GM18873 (cell line): ENCODE measurements at regions not wholly inside any gene's neighbourhood (a gene's known extent, or its start where the extent isn't known, plus 50 kb on each side); places are given as distances from the start of the nearest gene placed in this dataset.
"Not testable (repeated sequence)": the region's sequence is repeated elsewhere in the genome, so short reads cannot be mapped to it uniquely, and the experiment has no call there.

Source experiments
- ATAC-seq: cut with Tn5 transposase; IDR thresholded peaks from one replicate; pipeline ENCODE4 v1.9.1; 2021; ENCODE audit warnings: mild to moderate bottlenecking, moderate library complexity, moderate number of reproducible peaks; ENCODE audit not compliant: unreplicated experiment, low FRiP score

DNA sequence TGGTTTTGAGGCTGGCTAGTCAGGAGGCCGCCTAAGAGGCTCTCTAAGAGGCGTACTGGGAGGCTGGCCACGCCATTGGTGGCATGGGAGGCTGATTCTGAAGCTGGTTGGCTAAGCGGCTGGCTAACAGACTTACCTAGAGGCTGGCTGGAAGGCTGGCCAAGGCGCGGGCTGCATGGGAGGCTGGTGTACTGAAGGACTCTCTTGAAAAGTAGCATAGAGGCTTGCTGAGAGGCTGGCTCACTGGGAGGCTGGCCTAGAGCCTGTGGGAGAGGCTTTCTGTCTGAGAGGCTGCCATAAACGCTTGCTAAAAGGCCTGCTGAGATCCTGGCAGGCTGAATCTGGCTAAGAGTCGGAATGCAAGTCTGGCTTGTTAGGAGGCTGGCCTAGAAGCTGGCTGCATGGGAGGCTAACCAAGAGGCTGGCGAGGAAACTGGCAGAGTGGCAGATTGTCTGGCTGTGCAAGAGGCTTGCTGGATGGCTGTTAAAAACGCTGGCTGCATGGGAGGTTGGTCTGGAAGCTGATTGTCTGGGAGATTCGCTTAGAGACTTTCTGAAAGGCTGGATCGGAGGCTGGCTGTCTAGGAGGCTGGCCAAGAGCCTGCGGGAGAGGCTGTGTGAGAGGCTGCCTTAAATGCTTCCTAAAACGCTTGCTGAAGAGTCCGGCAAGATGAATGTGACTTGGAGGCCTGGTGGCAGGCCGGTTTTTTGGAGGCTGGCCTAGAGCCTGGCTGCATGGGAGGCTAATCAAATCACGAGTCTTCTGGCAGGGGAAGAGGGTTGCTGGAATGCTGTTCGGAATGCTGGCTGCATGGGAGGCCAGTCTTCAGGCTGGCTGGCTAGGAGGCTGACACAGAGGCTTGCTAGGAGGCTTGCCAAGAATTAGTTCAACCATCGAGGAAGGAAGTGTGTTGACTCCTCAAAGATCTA, 134.2 kb downstream of the OR13A1 start:
- no peak for ATAC-seq

DNA sequence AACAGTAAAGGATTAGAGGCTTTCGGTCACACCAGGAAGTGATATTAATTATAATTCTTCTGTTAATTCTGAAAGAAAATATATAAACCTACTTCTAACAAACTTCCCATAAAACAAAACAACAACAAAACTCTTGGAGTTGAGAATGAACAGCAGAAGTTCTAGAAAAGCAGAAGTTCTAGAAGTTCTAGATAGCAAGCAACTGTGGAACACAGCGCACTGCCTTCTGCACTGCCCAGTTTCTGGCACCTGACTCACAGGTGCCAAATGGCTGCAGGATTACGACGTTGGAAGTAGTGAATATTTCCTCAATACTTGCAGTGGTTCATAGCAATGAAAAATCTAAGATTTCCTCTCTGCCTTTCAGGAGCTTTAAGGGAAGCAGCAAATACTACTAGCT, 132.2 kb downstream of the OR13A1 start:
- no peak for ATAC-seq

GRCh38 chr10:45197816-45198485, 117.5 kb downstream of the OR13A1 start:
- no peak for ATAC-seq

DNA sequence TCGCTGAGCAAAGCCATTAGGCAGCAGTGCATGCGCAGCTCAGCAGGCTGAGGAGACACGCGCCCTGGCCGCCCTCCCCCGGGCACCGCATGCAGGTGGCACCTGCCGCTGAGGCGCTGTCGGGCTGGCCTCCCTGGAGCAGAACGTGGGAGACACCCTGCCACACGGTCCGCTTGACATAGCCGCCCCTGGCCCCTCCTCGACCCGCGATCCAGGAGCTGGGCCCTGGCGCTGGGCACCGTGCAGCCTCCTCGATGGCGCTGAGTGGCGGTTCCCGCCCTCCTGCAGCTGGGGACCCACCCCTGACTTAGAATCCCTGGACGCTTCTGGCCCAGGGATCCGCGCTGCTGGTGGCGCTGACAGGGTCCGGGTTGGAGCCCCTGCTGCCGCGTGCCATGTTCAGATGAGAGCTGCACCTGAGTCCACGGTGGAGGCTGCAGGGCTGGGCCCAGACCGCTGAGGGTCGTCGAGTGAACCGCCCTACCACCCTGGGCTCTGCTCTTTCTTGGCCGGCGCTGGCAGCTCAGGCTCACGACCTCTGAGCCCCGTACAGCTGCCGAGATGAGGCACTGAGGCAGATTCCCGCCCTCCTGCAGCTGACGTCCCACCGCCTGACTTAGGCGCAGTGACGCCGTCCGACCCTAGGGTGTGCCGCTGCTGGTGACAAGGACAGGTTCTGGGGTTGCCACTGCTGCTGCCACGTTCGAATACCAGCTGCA, 116.8 kb downstream of the OR13A1 start:
- ATAC-seq: no peak

DNA sequence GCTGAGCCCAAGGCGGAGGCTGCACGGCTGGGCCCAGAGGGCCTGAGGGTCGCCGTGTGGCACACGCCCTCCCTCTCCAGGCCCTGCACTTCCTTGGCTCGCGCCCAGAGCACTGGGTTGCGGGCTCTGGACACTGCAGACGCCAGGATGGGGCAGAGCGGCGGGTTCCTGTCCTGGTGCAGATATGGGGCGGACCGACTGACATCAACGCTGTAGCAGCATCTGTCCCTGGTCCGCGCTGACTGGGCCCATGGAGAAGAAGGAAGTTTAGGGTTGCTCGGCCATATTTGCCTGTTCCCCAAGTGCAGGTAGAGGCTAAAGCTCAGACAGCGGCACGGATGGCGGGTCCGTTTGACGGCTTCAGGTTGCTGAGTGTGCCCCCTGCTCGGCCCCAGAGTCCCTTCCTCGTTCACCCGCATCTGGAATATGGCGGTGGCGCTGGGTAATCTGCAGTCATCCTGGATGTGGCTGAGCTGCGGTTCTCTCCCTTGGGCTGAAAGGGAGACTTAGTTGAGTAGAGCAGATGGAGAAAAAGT, 116.1 kb downstream of the OR13A1 start:
- ATAC-seq: no peak

DNA sequence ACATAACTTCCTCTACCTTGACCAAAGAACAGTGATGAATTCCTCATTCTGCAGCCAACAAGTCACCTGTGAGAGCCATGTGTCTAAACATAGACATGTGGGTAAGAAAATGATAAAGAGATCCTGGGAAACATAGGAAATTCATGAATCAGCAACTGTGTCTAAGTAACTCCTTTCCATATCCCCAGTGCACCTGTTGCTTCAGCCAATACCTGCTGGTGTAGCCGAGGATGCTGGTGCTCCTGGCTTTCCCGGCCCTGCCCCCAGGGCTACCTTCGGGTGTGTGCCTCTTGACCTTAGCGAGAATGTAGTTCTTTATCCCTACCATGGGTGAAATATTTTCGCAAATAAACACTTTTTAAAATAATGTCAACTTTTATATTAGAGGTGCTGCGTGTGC, 114.1 kb downstream of the OR13A1 start:
- no peak for ATAC-seq

DNA sequence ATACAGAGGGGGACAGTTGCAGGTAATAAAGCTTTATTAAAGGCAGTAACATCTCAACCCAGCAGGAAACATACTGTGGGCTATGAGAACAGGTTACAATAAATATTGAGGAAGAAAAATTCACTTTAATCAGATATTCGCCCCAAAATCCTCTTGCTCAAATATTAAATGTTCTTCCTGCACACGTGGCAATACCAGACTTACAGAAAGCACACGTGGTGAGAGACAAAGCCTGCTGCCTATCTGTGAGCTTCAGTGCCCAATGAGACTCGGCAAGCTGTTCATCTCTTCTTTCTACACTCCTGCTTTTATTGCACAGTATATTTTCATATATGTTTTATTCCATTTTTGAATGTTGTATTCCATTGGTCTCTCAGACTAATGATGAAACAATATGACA, 113.2 kb downstream of the OR13A1 start:
- ATAC-seq: no peak

- no peak for ATAC-seq
These were observed 110.2 kb downstream of the OR13A1 start for GRCh38 chr10:45204954-45205775.

DNA sequence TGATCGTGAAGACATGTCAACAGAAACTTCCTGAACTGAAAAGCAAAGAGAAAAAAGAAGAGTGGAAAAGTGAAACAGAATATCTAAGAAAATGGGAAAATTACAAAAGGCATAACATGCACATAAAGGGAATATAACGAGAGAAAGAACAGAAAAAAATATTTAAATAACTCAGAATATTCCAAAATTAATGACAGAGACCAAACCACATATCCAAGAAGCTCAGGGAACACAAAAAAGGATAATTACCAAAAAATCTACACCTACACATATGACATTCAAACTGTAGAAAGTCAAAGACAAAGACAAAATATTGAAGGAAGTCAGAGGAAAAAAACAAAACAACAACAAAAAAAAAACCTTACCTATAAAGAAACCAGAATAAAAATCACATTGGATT, 105.5 kb downstream of the OR13A1 start:
- no peak for ATAC-seq

GRCh38 chr10:45211576-45211975, 103.8 kb downstream of the OR13A1 start:
- no peak for ATAC-seq

DNA sequence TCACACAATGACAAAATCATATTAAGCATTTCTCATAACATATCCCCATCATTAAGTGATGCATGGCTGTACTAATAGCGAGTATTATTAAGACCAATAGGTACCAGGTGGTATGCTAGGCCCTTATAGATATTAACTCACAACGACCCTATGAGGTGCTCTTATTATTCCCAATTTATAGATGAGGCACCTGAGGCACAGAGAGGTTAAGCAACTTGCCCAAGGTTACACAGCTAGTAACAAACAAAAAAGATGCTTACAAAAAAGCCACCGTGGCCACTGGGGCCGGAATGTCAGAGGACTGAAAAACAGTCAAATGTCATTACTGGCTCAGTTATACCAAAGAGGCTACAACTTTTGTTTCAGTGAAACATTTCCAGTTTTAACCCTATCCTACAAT, 96.0 kb downstream of the OR13A1 start:
- ATAC-seq: no peak

DNA sequence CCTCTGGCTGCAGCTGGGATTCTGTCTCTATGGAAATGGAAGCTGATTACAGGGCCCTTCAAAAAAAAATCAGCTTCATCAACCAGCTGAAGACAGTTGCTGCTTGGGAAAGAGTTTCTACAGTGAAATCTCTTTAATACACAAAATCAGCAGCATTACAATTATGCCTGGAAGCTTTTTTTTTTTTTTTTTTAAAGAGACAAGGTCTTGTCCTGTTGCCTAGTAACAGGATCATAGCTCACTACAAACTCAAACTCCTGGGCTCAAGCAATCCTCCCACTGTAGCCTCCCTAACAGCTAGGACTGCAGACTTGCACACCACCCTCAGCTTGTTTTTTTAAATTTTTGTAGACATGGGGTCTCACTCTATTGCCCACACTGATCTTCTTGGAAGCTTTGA, 94.5 kb downstream of the OR13A1 start:
- ATAC-seq: no peak

GRCh38 chr10:45224219-45224841, 91.1 kb downstream of the OR13A1 start:
- no peak for ATAC-seq

DNA sequence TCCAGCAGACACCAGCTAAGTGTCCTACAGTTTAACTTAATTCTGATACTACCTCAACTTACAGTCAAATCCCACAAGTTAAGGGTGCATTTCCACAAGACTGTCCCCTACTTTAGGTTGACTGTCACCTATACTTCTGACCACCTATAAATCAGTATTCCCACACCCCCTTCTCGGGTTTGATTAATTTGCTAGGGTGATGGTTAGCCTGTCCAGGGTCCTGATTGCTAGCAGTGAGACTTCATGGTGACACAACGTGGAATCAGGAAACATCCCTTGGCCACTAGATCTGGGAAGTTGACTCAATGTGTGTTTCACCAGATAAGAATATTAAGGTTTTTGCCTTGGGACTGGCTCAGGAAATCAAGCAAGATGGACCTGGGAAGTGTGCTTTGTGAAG, 88.4 kb downstream of the OR13A1 start:
- ATAC-seq: no peak

- ATAC-seq: no peak
These were observed 88.0 kb downstream of the OR13A1 start for GRCh38 chr10:45227456-45227855.

GRCh38 chr10:45229823-45230222, 85.6 kb downstream of the OR13A1 start:
- ATAC-seq: no peak

GRCh38 chr10:45235260-45235769, 80.1 kb downstream of the OR13A1 start:
- not testable (repeated sequence) for ATAC-seq

GRCh38 chr10:45235798-45236220, 79.6 kb downstream of the OR13A1 start:
- no peak for ATAC-seq

DNA sequence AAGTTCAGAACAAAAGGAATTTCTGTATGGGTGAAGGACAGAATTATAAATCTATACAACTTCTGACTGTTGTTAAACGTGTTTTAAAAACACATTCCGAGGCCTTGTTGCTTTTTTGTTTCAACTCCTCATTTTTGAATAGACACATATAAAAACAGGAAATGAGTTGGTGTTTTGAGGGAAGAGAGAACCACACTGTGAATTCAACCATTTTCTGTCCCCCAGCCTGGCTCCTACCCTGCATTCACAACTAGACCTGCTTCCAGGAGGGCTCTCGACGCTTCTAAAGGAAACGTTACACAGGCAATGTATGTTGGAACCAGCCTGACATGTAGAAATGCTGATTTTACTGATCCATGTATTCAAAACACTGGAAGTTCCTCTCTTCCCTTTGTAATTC, 76.5 kb downstream of the OR13A1 start:
- ATAC-seq: no peak
